Left cardiac atrium (tissue), 4 donors: ENCODE measurements at regions not wholly inside any gene's neighbourhood (a gene's known extent, or its start where the extent isn't known, plus 50 kb on each side); places are given as distances from the start of the nearest gene placed in this dataset.
"Not testable (repeated sequence)": the region's sequence is repeated elsewhere in the genome, so short reads cannot be mapped to it uniquely, and the experiment has no call there.

Experiments
- ATAC-seq, 2 donors: fragments of 200-7000 bp; cut with Tn5 transposase; one replicate each; pipeline ENCODE4 v1.9.1; 2020; ENCODE audit warnings: mild to moderate bottlenecking in 2 of 2, moderate library complexity in 2 of 2
- DNase-seq: peaks from one replicate; pipeline ENCODE4 v3.0.0-alpha.2; 2020
- intact Hi-C, 2 donors: fragments of 100-400 bp; cut with DNase I; formaldehyde crosslinking; loops; one replicate each; pipeline versions ENCODE4 v1.14.1 to v1.15.1; 2022 to 2023
- donor health status: DM: no; HTN: yes; CAD: no.
- donor health status: DM: no; HTN: yes; CAD: no; lungs with severe emphysema.
- donor health status: DM: yes; HTN: yes; CAD: no.
- donor health status: Dilated cardiomyopathy.

DNA sequence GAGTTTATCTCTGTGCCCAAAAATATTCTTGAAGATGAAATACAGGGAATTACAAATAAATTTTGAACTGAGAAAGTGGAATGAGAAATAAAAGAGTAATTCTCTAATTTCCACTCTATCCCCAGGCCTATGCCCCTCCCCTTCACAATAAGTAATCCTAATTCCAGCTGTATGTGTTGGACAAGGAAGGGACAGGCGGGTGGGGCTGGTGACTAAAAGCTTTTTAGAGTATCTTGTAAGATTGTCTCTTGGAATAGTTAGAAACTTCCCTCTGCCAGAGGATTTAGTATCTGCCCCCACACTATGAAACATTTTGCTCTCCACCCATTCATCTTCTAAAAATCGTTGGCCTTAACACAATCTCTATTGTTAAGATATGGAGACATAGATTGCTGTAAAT, 199.2 kb downstream of the MBL2 start:
- intact Hi-C loops: no loop called here
- ATAC-seq: no peak
- DNase-seq: no peak

DNA sequence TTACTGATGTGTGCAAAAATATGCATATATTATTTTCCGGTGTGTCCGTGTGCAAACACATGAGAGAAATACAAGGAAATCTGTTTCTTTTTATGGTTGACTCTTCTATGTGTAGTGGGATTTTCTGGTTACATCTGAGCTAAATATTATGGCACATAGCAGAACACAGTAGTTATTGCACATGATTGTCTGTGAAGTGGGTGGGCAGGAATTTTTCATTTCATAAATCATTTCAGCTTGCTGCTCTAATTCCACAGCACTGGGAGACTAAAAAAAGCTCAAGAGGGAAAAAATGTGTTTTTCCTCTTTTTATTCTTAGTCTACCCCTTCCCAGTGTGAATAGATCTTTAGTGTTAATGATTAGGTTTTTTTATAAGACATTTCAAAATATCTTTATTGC, 197.9 kb downstream of the MBL2 start:
- ATAC-seq (no peak), DNase-seq (no peak)
- intact Hi-C loops: no loop called here

DNA sequence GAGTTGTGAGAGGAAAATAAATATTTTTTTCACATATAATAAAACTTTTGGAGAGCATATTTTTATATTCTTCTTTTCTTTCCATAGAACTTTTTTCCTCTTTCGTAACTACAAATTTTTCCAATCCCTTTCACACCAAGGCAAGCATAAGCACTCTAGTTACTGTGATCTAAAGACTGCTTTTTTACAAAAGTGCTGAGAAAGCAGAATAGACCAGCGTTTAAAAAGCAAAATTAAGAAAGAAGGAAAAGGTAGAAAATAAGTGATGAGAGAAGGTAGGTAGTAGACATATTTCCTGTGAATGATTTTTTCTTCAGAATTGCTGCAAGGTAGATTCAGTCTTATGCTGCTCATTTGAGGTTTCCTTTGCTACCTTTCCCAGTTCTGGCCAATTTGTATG, 195.5 kb downstream of the MBL2 start:
- intact Hi-C loops: no loop called here
- DNase-seq: no peak
- ATAC-seq: no peak

DNA sequence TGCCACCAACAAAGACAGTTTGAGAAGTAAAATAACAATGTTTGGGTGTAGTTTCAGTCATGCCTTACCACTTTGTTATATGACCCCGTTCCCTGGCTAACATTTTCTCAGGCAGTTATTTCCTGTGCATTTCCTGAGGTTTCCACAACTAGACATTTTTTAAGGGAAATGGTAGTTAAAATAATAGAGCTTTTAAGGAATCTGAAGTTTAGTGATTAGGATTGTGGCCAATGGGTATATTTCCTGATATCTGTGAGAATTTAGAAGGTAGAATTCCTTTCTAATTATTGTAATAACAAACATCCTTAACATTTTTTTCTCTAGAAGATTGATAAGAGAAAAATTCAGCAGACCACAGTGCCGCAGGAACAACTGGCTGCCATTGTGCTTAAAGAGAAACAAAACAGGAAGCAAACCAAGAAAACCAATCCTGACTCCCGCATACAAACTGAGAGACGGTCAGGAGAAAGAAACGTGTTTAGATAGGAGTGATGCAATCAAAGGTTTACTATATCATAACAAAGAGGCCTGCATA, 193.6 kb downstream of the MBL2 start:
- DNase-seq: no peak
- ATAC-seq: no peak
- intact Hi-C loops: no loop called here

DNA sequence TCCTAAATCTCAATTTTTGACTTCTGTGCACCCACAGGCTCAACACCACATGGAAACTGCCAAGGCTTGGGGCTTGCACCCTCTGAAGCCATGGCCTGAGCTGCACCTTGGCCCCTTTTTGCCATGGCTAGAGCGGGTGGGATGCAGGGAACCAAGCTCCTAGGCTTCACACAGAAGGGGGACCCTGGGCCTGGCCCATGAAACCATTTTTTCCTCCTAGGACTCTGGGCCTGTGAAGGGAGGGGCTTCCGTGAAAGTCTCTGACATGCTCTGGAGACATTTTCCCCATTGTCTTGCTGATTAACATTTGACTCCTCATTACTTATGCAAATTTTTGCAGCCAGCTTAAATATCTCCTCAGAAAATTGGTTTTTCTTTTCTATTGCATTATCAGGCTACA, 190.9 kb downstream of the MBL2 start:
- ATAC-seq, intact Hi-C loops, DNase-seq: not testable (repeated sequence)

DNA sequence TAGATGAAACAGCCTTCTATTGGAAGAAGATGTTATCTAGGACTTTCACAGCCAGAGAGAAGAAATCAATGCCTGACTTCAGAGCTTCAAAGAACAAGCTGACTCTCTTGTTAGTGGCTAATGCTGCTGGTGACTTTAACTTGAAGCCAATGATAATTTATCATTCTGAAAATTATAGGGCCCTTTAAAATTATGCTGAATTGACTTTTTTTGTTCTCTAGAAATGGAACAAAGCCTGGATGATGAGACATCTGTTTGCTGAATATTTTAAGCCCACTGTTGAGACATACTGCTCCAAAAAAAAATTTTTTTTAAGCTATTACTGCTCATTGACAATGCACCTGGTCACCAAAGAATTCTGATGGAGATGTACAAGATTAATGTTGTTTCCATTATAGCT, 189.2 kb downstream of the MBL2 start:
- ATAC-seq (no peak), DNase-seq (no peak)
- intact Hi-C loops: no loop called here

DNA sequence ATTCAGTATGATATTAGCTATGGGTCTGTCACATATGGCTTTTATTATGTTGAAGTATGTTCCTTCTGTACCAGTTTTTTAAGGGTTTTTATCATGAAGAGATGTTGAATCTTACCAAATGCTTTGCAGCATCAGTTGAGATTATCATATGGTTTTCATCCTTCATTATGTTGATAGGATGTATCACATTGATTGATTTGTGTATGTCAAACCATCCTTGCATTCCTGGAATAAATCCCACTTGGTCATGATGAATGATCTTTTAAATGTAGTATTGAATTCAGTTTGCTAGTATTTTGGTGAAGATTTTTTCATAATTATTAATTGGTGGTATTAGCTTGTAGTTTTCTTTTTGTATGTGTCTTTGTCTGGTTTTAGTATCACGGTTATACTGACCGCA, 185.9 kb downstream of the MBL2 start:
- DNase-seq: no peak
- intact Hi-C loops: no loop called here
- ATAC-seq: no peak

DNA sequence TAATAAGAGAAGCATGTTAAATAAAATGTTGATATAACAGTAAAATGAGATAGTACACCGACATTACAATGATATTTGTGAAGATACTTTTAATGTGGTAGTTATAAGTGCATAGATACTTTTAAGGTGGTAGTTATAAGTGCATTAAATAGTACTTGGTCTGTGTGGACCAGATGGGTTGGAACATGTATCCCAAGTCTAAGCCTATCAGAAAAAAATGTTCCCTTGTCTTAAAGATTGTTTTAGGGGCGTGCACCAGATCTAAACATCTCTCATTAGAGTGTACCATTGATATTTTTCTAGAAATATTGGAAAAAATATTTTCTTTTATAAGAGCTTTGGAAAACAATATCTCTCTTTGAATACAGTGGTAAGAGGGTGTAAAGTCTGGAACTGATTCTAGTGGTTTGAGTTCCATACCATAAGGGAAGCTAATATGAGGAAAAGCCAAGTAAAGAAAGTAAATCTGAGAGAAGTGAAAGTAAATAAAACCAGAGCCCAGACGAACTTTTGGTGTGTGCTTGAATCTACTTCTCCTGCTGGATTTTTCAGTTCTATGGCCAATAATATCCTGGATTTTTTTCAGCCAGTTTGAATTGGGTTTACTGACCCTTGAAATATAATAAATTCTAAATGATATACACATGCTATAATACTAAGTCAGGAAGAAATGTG, 175.3 kb downstream of the MBL2 start:
- intact Hi-C loops: no loop called here
- DNase-seq (no peak), ATAC-seq (no peak)

DNA sequence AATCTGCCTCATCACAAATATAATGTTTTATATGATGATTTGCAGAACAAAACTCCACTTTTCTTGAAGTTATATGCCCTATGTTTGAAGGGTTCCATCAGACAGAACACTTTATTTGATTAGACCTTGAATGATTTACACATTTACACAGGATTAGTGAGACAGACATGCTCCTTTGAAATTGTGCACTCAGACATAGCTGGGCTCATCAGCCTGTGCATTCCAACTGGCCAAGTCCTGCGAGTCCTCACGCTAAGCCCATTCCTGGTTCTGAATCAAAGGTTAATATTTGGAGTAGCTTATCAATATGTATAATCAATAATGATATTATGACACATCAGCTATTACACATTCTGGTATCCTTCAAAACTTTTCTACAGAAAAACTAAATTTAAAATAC, 173.6 kb downstream of the MBL2 start:
- intact Hi-C loops: no loop called here
- ATAC-seq (no peak), DNase-seq (no peak)

DNA sequence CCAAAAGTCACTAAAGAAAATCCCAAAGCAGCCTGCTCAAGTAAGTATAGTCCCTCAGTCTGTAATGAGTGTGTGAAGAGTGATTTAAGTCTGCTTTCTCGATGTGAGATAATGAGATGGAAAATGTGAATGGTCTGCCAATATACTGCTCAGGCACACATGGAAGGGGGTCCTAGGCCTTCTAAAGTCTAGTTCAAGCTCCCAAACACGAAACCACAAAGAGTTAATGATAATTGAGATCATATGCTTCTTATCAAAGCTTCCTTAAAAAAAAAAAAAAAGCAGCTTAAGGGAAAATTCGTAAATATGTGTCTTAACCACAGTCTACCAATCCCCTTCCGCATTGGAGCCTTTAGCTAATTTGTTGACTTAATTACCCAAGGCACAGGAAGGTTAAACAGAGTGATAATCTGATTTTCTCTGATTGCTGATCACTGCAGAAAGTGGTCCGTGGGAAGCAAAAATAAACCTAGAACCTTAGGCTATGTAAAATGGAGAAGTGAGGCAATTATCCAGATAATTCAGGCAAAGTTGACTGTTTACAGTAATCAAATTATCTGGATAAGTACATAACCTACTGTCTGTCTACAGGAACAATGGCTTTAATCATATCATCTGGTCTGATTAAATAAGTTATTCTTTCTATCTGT, 172.9 kb downstream of the MBL2 start:
- ATAC-seq: no peak
- DNase-seq: no peak
- intact Hi-C loops: no loop called here

DNA sequence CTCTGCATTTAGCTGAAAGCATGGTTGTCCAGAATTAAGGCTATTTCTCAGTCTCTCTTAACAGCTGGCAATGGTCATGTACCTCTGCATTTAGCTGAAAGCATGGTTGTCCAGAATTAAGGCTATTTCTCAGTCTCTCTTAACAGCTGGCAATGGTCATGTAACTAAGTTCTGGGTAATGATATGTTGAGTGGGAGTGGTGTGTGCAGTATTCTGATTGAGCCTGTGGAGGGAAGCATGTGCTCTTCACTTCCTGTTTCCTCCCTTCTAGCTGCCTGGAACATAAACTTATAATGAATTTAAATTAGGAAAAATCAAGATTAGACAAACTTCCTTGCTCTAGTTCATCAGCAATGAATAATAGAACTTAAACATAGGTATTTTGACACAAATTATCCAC, 168.5 kb downstream of the MBL2 start:
- intact Hi-C loops, ATAC-seq, DNase-seq: not testable (repeated sequence)

DNA sequence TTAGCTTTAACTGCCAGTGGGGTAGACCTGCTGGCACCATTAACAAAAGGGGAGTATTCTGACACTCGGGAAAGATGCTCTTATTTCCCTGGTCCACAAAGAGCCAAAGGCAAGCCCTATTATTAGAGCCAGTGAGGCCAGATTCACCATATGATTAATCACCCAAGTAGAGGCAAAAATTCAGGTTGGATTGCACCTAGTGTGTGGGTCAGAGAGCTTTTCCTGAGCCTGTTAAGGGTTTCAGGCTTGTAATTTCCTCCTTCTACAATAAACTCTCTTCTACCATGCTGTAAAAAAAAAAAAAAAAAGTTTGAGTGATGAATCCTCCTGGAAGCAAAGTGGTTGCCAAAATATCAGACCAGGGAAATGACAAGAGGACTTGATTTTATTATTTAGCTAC, 163.5 kb downstream of the MBL2 start:
- intact Hi-C loops: no loop called here
- DNase-seq (no peak), ATAC-seq (no peak)

DNA sequence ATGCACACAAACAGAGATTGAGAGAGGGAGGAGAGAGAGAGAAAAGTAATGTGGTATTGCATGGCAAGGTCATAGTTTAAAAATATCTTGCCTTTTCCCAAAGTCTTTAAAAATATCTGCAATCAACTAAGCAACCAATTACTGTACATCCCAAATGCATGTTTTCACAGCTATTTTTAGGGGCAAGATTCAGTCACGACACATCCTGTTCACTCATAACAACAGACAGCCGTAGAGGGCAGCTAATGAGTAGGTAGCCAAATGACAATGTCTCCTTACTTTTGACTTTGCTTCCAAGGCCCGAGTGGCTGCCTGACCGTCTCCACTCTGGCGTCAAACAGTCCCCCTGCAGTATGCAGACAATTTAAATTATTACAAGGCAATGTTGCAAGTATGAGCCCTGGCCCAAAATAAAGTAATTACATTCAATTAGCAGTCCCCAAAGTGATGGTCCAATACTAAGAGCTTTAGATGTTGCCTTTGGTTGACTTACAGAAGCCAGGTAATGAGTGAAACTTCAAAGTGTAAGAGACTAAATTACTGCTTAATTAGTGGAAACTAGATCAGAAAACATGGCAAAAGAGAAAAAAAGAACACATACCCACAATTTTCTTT, 162.9 kb downstream of the MBL2 start:
- no peak for DNase-seq
- ATAC-seq: no peak
- intact Hi-C loops: no loop called here

DNA sequence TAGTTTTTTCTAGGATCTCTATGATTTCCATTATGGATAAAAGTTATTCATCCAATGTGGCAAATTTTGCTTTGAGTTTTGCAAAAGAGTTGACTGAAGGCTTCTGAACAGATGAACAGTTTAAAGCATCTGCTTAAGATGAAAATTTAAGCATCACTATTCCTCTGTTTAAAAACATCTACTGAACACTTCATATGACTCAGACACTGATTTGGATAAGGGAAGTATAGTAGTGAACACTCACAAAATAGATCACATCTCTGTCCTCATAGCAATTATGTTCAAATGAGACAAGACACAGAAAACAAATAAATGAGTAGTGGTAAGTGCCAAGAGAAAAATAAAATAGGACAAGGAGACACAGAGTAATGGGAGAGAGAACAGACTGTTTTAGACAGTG, 157.3 kb downstream of the MBL2 start:
- ATAC-seq: no peak
- intact Hi-C loops: no loop called here

DNA sequence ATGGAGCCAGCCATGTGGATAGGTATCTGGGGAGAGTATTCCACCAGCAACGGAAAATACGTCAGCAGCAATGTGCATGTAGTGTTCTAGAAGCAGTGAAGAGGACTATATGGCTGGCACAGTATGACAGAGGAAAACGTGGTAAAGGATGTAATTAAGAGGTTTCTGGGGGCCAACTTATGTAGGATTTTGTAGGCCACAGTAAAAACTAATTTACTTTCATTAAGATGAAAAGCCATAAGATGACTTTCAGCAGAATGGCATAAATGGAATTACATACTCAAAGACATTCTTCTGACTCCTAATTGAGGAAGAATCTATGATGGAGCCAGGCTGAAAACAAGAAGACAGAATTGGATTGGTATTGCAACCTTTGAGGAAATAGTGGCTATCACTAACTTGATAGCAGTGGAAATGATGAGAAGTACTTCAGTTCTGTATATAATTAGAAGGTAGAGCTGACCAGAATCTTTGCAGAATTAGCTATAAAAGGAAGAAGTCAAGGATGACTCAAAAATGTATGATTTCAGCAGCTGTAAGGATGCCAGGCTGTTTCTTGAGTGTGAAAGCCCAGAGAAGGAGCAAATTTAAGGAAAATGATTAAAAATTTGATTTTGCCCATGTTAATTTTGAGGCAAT, 156.7 kb downstream of the MBL2 start:
- intact Hi-C loops: no loop called here
- no peak for ATAC-seq
- no peak for DNase-seq

More for the DNA sequence above, 157.3 kb downstream of the MBL2 start:
- DNase-seq: no peak

DNA sequence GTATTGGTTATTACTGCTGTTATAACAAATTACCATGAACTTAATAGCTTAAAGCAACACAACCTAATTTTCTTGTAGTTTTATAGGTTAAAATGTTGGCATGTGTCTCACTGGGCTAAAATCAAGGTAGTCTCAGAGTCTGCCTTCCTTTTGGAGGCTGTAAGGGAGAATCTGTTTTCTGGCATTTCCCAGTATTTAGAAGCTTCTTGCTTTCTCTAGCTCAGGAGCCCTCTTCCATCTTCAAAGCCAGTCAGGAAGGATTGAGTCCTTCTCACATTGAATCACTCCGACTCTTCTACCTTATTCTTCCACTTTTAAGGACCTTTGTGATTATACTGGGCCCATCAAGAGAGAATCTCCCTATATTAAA, 156.2 kb downstream of the MBL2 start:
- DNase-seq: no peak
- intact Hi-C loops: no loop called here
- ATAC-seq: no peak

DNA sequence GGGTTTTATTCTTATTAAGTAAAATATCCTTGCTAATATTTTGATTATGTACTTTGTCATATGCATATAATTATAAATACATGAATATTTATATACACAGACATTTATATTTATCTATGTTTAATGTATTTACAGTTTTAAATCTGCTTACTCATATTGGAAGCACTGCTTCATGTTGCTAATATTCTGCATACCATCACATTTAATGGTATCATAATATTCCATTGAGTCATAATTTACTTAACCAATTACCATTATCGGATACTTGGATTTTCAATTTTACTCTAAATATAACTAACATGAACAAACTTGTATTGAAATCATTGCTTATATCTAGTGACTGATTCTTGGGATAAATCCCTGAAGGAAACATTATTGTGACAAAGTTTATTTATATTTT, 155.2 kb downstream of the MBL2 start:
- DNase-seq: no peak
- intact Hi-C loops: no loop called here
- ATAC-seq: no peak

DNA sequence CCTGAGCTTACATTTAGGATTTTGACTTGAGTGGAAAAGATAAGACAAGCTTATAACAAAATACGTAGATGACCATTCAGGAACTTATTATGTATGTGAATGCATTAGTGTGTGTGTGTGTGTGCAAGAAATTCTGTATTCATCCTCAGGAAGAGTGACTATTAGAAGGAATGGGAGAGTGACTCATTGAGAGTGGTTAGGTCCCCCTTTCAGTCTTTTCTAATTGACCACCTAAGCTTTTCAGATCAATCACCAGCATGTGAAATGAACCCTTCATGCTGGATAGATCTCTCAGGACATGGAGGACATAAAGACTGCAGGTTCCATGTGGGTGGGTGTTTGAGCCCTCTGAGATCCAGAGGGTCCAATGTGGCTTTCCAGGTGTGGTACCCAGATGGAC, 153.5 kb downstream of the MBL2 start:
- intact Hi-C loops: no loop called here
- DNase-seq (no peak), ATAC-seq (no peak)

DNA sequence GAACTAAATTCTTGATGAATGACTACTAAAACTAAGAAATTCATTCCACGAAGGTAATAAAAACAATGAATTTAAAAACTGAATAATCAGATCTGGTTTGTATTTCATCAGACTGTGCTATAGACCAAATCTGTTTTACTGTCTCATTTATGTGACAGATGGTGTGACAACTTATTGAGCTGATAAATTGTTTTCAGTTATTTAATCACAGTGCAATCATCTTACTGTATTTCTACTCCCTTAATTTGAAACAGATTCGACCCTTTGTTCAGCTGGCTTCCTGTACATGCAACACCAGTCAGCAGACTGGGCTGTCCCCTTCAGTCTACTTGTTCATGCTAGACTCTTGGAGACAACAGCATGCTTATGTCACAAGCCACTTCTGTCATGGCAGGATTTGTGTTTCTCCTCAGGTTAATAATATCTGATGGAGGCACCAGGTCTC, 150.9 kb downstream of the MBL2 start:
- intact Hi-C loops: no loop called here
- no peak for DNase-seq
- no peak for ATAC-seq

DNA sequence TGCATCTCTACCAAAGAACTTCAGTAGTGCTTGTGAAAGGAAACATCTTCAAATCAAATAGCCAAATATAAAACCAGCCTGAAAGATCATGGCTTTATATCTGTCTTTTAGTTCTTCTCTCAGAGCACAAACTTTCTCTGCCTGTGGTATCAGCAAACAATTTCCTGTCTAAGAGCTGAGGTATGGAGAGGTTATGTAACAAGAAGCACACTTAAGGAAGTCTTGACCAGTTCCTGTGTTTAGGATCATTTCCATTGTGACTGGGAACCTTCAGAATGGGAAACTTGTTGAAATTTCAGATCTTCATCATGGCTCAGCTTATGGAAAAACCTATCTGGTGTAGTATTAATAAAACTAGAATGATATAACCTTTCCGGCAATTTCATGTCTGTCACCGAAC, 148.8 kb downstream of the MBL2 start:
- intact Hi-C loops: no loop called here
- DNase-seq (no peak), ATAC-seq (no peak)
